Peyer's patch (tissue), 4 donors: ENCODE measurements at regions not wholly inside any gene's neighbourhood (a gene's known extent, or its start where the extent isn't known, plus 50 kb on each side); places are given as distances from the start of the nearest gene placed in this dataset.

Source experiments
- CTCF ChIP-seq, 6 experiments: fragments of 450-650 bp in 4 of 6; fragments of 200-600 bp in 2 of 6; sonication (generic) in 1 of 6; IDR thresholded peaks; one replicate each; pipeline ENCODE4 v1.5.1; 2017 to 2019; ENCODE audit warnings: antibody characterized with exemption in 6 of 6, mild to moderate bottlenecking in 3 of 6, moderate library complexity in 1 of 6
- POLR2A ChIP-seq, 2 donors: fragments of 450-650 bp; IDR thresholded peaks; one replicate each; pipeline ENCODE4 v1.5.1; 2017; ENCODE audit warnings: antibody characterized with exemption in 2 of 2, mild to moderate bottlenecking in 2 of 2, moderate library complexity in 2 of 2

- no peak for TF ChIP-seq CTCF (IDR thresholded peaks at IDR 0.05)
- TF ChIP-seq POLR2A (IDR thresholded peaks at IDR 0.05), result no peak
Measured at GRCh38 chr5:144857454-144857853, 686.8 kb downstream of the KCTD16 start.
